KOPT-K1 (cell line): ENCODE measurements at regions not wholly inside any gene's neighbourhood (a gene's known extent, or its start where the extent isn't known, plus 50 kb on each side); places are given as distances from the start of the nearest gene placed in this dataset.

Experiments
- H3K27ac ChIP-seq: fragments of 200-600 bp; sonication (generic); 2 replicates; pipeline ENCODE4 v1.5.1; 2016; ENCODE audit warnings: antibody characterized with exemption, mild to moderate bottlenecking, low read depth, low read length; ENCODE audit not compliant: poor library complexity, severe bottlenecking
- H3K36me3 ChIP-seq: fragments of 200-600 bp; sonication (generic); 2 replicates; pipeline ENCODE4 v1.5.1; 2017; ENCODE audit warnings: antibody characterized with exemption, mild to moderate bottlenecking, low read length, moderate library complexity; ENCODE audit not compliant: insufficient read depth
- H3K9me3 ChIP-seq: fragments of 200-600 bp; sonication (generic); 2 replicates; pipeline ENCODE4 v1.5.1; 2017; ENCODE audit warnings: antibody characterized with exemption, low read length, mild to moderate bottlenecking; ENCODE audit not compliant: insufficient read depth, poor library complexity, severe bottlenecking

DNA sequence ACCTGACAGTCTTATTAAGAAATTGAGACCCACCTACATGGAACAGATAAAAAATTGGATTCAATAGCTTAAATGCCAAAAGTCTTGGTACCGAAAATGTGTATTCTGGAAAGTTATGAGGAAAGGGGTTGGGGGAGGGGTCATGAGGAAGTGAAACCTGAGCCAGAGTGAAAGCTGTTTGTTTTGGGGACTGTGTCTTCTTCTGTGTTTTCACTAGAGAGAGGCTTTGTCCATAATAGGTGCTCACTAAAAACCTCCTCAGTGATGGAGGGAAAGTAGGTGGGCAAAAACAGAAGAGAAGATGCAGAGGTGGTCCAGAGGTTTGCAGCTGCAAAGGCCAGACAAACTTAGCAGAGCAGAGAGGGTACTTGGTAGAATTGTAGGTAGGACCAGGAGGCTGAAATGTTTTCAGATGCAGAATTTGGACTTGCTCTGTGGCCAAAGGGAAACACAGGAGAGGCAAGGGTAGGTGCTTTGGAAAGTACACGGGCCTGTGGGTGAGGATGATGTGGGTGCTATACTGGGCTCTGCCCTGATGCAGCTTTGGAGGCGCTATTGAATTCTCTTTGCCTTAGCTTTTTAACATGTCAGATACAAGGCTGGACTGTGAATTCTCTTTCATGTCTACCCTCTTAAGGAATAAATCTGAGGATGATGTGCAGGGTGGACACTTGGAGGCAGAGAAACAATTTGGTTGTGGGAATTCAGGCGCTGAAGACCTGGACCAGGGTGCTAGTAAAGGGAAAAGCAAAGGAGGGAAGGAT, 254.6 kb downstream of the PTEN start:
- peak overlapping the region; percentile 90 for H3K27ac ChIP-seq
- H3K36me3 ChIP-seq = no peaks in the 10 kb centered on the region
- no peaks in the 10 kb centered on the region for H3K9me3 ChIP-seq

GRCh38 chr10:88118729-88119128, 255.3 kb downstream of the PTEN start:
- Histone ChIP-seq H3K27ac (peak overlapping the region; percentile 90), H3K36me3 (no peaks in the 10 kb centered on the region), H3K9me3 (no peaks in the 10 kb centered on the region)

DNA sequence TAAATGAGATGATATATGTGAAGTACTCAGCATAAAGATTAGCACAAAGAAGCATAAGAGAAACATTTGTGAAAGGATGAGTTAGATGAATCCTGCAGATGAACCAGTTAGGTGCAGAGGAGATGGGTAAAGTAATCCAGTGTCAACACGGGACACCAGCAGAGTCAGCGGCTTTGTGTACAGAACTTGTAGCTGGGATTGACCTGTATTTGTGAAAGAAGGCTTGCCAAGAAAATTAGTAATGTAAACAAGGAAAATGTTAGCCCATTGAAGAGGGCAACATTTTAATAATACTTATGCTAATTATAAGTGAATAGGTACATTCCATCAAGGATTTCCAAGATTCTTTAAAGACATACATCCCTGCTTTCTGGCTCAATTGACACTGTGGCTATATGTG, 255.7 kb downstream of the PTEN start:
- peak overlapping the region; percentile 90 for H3K27ac ChIP-seq
- H3K9me3 ChIP-seq = no peaks in the 10 kb centered on the region
- H3K36me3 ChIP-seq = no peaks in the 10 kb centered on the region

- Histone ChIP-seq H3K27ac (peak overlapping the region; percentile 45), H3K36me3 (no peaks in the 10 kb centered on the region)
Observed at GRCh38 chr10:88120075-88120474, 256.6 kb downstream of the PTEN start.

GRCh38 chr10:88120599-88121333, 257.3 kb downstream of the PTEN start:
- H3K36me3 ChIP-seq = no peaks in the 10 kb centered on the region
- H3K27ac ChIP-seq = peak overlapping the region; percentile 45
- no peaks in the 10 kb centered on the region for H3K9me3 ChIP-seq

More at GRCh38 chr10:88120075-88120474, 256.6 kb downstream of the PTEN start:
- no peaks in the 10 kb centered on the region for H3K9me3 ChIP-seq

DNA sequence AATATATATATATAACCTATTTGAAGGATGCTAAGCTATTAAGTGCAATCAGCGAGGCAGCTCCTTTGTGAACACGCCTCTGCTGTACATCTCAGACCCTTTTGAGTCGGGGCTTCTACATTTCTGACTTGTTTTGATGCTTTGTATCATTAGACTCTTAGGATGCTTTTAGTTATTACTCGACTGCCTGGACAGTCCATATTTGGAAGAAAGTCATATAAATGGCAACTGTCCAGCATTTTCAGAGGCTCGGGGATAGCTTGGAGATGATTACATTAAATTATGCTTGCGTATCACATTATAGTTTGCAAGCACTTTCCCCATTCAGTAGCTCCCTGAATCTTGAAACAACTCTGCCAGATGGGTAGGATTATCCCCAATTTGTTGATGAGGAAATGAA, 257.9 kb downstream of the PTEN start:
- Histone ChIP-seq H3K9me3 (no peaks in the 10 kb centered on the region), H3K36me3 (no peaks in the 10 kb centered on the region), H3K27ac (peak overlapping the region; percentile 4)

GRCh38 chr10:88122145-88122544, 258.7 kb downstream of the PTEN start:
- Histone ChIP-seq H3K9me3 (no peaks in the 10 kb centered on the region), H3K36me3 (no peaks in the 10 kb centered on the region), H3K27ac (peak overlapping the region; percentile 4)

DNA sequence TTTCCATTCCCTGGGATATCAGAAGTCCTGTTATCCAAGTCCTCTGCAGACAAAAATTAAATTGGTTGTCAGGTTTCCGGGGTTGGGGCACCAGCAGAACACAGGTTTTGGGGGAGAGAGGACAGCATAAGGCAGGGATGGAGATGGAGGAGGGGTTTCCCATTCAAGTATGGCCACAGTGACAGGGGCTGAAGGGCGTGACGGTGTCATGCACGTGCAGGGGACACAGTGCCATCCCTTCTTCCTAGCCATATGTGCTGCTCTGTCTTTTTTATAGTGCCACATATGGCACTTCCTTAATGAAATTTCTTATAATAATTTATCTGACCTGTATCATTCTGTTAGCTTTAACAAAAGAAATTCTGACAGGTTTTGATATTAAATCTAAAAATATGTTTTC, 259.2 kb downstream of the PTEN start:
- H3K9me3 ChIP-seq = no peaks in the 10 kb centered on the region
- peak overlapping the region; percentile 4 for H3K27ac ChIP-seq
- no peaks in the 10 kb centered on the region for H3K36me3 ChIP-seq

DNA sequence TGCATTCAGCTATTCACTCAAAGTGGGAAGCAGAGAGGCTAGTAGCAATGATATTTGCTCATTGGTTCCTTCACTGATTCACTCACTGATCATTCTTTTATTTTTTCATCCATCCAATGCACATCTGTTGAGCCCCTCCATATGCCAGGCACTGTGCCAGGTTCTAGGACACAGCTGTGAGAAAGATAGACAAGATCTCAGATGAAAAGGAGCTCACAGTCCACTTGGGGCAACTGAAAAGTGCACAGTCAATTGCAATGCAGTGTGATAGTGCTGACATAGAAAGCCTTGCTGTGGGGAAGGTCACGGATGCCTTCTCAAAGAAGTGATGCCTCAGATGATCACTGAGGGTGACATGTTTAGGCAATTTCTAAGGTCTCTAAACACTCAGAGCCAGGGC, 262.3 kb downstream of the PTEN start:
- H3K9me3 ChIP-seq = peaks cover 5% of the 10 kb centered on the region
- no peaks in the 10 kb centered on the region for H3K36me3 ChIP-seq
- H3K27ac ChIP-seq = no peak overlapping the region

DNA sequence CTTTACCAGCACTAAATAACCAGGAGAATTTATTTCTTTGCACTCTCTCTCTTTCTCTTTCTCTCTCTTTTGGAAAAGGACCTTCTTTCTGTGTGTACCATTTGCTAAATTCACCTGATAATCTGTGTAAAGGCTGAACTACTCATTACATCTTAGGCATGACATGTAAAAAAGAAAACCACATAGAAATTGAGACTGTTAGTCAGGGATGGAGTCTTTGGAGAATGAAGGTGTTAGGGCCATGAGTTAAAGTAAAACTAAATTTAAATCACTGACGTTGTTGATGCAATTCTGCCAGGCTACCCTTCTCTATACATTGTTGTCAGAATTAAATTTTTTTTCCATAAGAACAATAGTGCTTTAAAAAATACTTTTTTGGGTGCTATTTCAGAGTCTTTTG, 263.3 kb downstream of the PTEN start:
- H3K36me3 ChIP-seq = no peaks in the 10 kb centered on the region
- H3K27ac ChIP-seq = no peak overlapping the region

GRCh38 chr10:88127269-88127668, 263.8 kb downstream of the PTEN start:
- peaks cover 6% of the 10 kb centered on the region for H3K9me3 ChIP-seq
- no peak overlapping the region for H3K27ac ChIP-seq
- no peaks in the 10 kb centered on the region for H3K36me3 ChIP-seq

More for the DNA sequence above, 263.3 kb downstream of the PTEN start:
- H3K9me3 ChIP-seq = peaks cover 6% of the 10 kb centered on the region

DNA sequence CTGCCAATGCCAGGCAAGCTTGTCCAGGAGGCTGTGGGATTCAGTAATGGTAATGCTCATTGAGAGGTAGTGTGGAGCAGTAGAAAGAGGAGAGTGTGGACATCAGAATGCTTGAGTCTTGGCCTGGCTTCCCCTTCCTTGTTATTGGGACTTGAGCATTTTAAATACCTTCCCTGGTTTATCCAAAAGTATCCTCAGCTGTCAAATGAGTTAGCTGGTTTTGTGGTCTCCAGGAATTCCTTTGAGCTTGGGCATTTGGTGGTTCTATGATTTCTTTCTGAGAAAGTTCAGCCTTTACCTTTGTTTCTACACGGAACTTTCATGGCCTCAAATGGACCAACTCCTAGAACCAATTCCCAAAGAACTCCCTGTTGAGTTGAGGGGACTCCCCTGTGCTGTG, 264.3 kb downstream of the PTEN start:
- Histone ChIP-seq H3K36me3 (no peaks in the 10 kb centered on the region), H3K27ac (no peak overlapping the region), H3K9me3 (peaks cover 6% of the 10 kb centered on the region)

DNA sequence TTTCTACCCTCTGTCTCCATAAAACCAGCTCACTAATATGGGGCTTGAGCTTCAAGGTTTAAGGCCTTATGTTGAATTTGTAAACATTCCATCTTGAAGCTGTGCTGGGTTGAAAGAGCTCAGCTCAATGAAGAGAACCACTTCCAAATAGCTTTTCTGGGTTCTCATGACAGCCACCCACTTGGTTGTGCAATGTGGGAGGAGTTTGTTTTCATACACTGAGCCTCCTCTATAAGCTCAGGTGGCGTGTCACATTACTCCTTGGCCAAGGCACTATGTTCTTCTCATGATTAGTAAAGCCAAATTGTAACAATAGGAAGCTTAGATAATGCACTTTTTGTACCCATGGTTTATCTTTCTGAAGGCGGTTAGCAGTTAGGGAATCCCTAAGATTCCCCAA, 265.6 kb downstream of the PTEN start:
- Histone ChIP-seq H3K27ac (no peak overlapping the region), H3K36me3 (no peaks in the 10 kb centered on the region), H3K9me3 (peaks cover 6% of the 10 kb centered on the region)

DNA sequence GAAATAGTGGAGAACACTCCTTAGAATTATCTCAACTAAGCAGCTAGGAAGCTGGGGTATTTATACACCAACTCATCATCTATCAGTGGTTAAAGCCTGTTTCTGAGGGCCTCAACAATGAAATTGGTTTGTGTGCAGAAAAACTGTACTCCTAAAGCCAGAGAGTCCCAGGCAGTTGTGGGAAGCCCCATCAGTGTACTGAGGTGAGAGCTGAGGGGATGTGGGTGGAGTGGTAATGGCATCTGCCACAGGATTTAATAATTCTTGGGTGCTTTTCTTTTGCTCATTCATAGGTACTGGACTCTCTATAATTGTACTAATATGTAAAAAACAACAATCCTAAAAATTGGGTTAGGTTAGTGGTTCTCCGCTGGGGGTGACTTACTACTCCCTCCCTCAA, 267.5 kb downstream of the PTEN start:
- Histone ChIP-seq H3K27ac (no peak overlapping the region), H3K36me3 (no peaks in the 10 kb centered on the region), H3K9me3 (peaks cover 6% of the 10 kb centered on the region)

- Histone ChIP-seq H3K9me3 (peaks cover 6% of the 10 kb centered on the region), H3K27ac (no peak overlapping the region), H3K36me3 (no peaks in the 10 kb centered on the region)
Observed at GRCh38 chr10:88131511-88132139, 268.2 kb downstream of the PTEN start.
